K562 (cell line): ENCODE measurements at regions not wholly inside any gene's neighbourhood (a gene's known extent, or its start where the extent isn't known, plus 50 kb on each side); places are given as distances from the start of the nearest gene placed in this dataset.

Source experiments
- ARID3A ChIP-seq: IDR thresholded peaks from 2 replicates; pipeline ENCODE4 v1.6.1; 2012; ENCODE audit warnings: low read depth, low read length, improper control_type of control experiment, borderline replicate concordance
- BRD9 ChIP-seq: fragments of 450-650 bp; IDR thresholded peaks from 2 replicates; pipeline ENCODE4 v1.6.1; 2018; ENCODE audit warnings: low read depth; ENCODE audit not compliant: partially characterized antibody
- COPS2 ChIP-seq: fragments of 450-650 bp; conservative IDR thresholded peaks from 2 replicates; pipeline ENCODE4 v1.6.1; 2016; ENCODE audit warnings: mild to moderate bottlenecking, moderate library complexity
- DACH1 ChIP-seq: fragments of 450-650 bp; IDR thresholded peaks from 2 replicates; pipeline ENCODE4 v1.6.1; 2018; ENCODE audit not compliant: partially characterized antibody
- DPF2 ChIP-seq: fragments of 450-650 bp; IDR thresholded peaks from 2 replicates; pipeline ENCODE4 v1.6.1; 2016
- FOS ChIP-seq: IDR thresholded peaks from 3 replicates; pipeline ENCODE4 v1.6.1; 2011; ENCODE audit not compliant: insufficient read length; ENCODE audit errors: extremely low read depth
- KDM5B ChIP-seq: fragments of 200-600 bp; sonication (generic); IDR thresholded peaks from 2 replicates; pipeline ENCODE4 v1.6.1; 2012; ENCODE audit warnings: low read depth, mild to moderate bottlenecking, moderate library complexity, low read length, control low read depth, inconsistent platforms; ENCODE audit not compliant: insufficient replicate concordance
- MLX ChIP-seq, 2 experiments: fragments of 450-650 bp in 1 of 2; sonication (generic) in 1 of 2; formaldehyde crosslinking; conservative IDR thresholded peaks; 2 replicates each; pipeline versions ENCODE4 v1.4.0 to v1.8.1; 2020 to 2022; ENCODE audit warnings: mild to moderate bottlenecking in 1 of 2, missing genetic modification reagents in 1 of 2
- MYNN ChIP-seq, 2 experiments: sonication (generic); formaldehyde crosslinking in 1 of 2; IDR thresholded peaks; 2 replicates each; pipeline versions ENCODE4 v1.5.0 to v1.6.1; 2016 to 2020; ENCODE audit warnings: antibody characterized with exemption in 1 of 2, missing genetic modification reagents in 1 of 2
- PHF8 ChIP-seq: fragments of 200-600 bp; sonication (generic); IDR thresholded peaks from 2 replicates; pipeline ENCODE4 v1.6.1; 2012; ENCODE audit warnings: mixed run types, mild to moderate bottlenecking, inconsistent platforms, low read length, moderate library complexity, borderline replicate concordance
- POLR2AphosphoS2 ChIP-seq: IDR thresholded peaks from 2 replicates; pipeline ENCODE4 v1.6.1; 2012; ENCODE audit warnings: low read length, improper control_type of control experiment
- PTBP1 ChIP-seq: fragments of 200-400 bp; formaldehyde crosslinking; IDR thresholded peaks from 2 replicates; pipeline ENCODE4 v1.6.1; 2017; ENCODE audit warnings: low read depth, low read length
- SAFB2 ChIP-seq: fragments of 200-400 bp; formaldehyde crosslinking; IDR thresholded peaks from 2 replicates; pipeline ENCODE4 v1.6.1; 2018; ENCODE audit warnings: borderline replicate concordance, low read length, low read depth, moderate library complexity; ENCODE audit not compliant: severe bottlenecking
- STAT5B ChIP-seq: fragments of 250-450 bp; sonication (Bioruptor Pico); IDR thresholded peaks from 2 replicates; pipeline ENCODE4 v1.8.0; 2021; ENCODE audit warnings: mild to moderate bottlenecking, inconsistent platforms
- TEAD1 ChIP-seq, 2 experiments: fragments of 450-650 bp in 1 of 2; sonication (generic) in 1 of 2; formaldehyde crosslinking; IDR thresholded peaks; 2 replicates each; pipeline versions ENCODE4 v1.4.0 to v1.8.0; 2020 to 2022; ENCODE audit warnings: mild to moderate bottlenecking in 2 of 2, missing genetic modification reagents in 1 of 2
- TFE3 ChIP-seq: fragments of 450-650 bp; formaldehyde crosslinking; IDR thresholded peaks from 2 replicates; pipeline ENCODE4 v1.4.0; 2020; ENCODE audit warnings: mild to moderate bottlenecking, mixed read lengths
- TRIM25 ChIP-seq: fragments of 450-650 bp; IDR thresholded peaks from 2 replicates; pipeline ENCODE4 v1.7.0; 2016; ENCODE audit warnings: borderline replicate concordance
- ZNF589 ChIP-seq: fragments of 200-800 bp; sonication (Bioruptor generic); IDR thresholded peaks from 2 replicates; pipeline ENCODE4 v1.6.1; 2016; ENCODE audit warnings: low read depth, missing genetic modification characterization, missing compliant biosample characterization
- ZNF764 ChIP-seq: fragments of 250-450 bp; sonication (Bioruptor Pico); IDR thresholded peaks from 2 replicates; pipeline ENCODE4 v1.4.0; 2020; ENCODE audit warnings: low read depth, mild to moderate bottlenecking, moderate library complexity
- TF ChIP-seq, protein P1 (sequence below): fragments of 450-650 bp; IDR thresholded peaks from 2 replicates; pipeline ENCODE4 v1.6.1; 2016; ENCODE audit warnings: missing biosample characterization, missing genetic modification characterization

- TF ChIP-seq TFE3 (CRISPR knock-in tag) (no peak), SAFB2 (no peak), TEAD1 (CRISPR knock-in tag; IDR thresholded peaks at IDR 0.05) (no peak), TRIM25 (no peak), PHF8 (no peak), DACH1 (no peak), POLR2AphosphoS2 (no peak), ZNF764 (CRISPR knock-in tag) (no peak), STAT5B (CRISPR knock-in tag) (no peak), COPS2 (no peak), BRD9 (no peak), MLX (CRISPR knock-in tag; conservative IDR thresholded peaks at IDR 0.05) (no peak), PTBP1 (no peak), FOS (no peak), ARID3A (peak; percentile 76; the same call in 1 of the 2 replicates), DPF2 (no peak), KDM5B (no peak), ZNF589 (no peak), MYNN (IDR thresholded peaks at IDR 0.05) (no peak), MYNN (CRISPR knock-in tag; IDR thresholded peaks at IDR 0.05) (no peak)
- TF ChIP-seq, protein P1, sequence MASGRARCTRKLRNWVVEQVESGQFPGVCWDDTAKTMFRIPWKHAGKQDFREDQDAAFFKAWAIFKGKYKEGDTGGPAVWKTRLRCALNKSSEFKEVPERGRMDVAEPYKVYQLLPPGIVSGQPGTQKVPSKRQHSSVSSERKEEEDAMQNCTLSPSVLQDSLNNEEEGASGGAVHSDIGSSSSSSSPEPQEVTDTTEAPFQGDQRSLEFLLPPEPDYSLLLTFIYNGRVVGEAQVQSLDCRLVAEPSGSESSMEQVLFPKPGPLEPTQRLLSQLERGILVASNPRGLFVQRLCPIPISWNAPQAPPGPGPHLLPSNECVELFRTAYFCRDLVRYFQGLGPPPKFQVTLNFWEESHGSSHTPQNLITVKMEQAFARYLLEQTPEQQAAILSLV, result no peak
Observed at GRCh38 chr3:182713743-182714517, 79.4 kb upstream of the ATP11B start (continued).
